HG03575 (cell line): ENCODE measurements at regions not wholly inside any gene's neighbourhood (a gene's known extent, or its start where the extent isn't known, plus 50 kb on each side); places are given as distances from the start of the nearest gene placed in this dataset.

Source experiments
- ATAC-seq: cut with Tn5 transposase; IDR thresholded peaks from one replicate; pipeline ENCODE4 v1.9.1; 2021; ENCODE audit not compliant: unreplicated experiment, insufficient number of reproducible peaks, low FRiP score; ENCODE audit errors: extremely low read depth

- ATAC-seq, result no peak
These were observed 1215.7 kb downstream of the MAT2B start for GRCh38 chr5:164721116-164721515.

- ATAC-seq, result no peak
These were observed 1216.2 kb downstream of the MAT2B start for GRCh38 chr5:164721656-164722055.

GRCh38 chr5:164722702-164723101 is 1217.3 kb downstream of the MAT2B start:
- ATAC-seq, result no peak

GRCh38 chr5:164727012-164727411 is 1221.6 kb downstream of the MAT2B start:
- ATAC-seq, result no peak

GRCh38 chr5:164728733-164729132 is 1223.3 kb downstream of the MAT2B start:
- no peak for ATAC-seq

GRCh38 chr5:164735334-164735733 is 1229.9 kb downstream of the MAT2B start:
- no peak for ATAC-seq

- ATAC-seq, result no peak
These were observed 1236.0 kb downstream of the MAT2B start for GRCh38 chr5:164741376-164741775.

GRCh38 chr5:164742025-164742424 is 1236.6 kb downstream of the MAT2B start:
- peak; percentile 89 for ATAC-seq

- no peak for ATAC-seq
These were observed 1241.3 kb downstream of the MAT2B start for GRCh38 chr5:164746723-164747122.

- ATAC-seq, result no peak
These were observed 1242.0 kb downstream of the MAT2B start for GRCh38 chr5:164747371-164747770.

GRCh38 chr5:164748861-164749260 is 1243.4 kb downstream of the MAT2B start:
- peak; percentile 61 for ATAC-seq

- ATAC-seq, result no peak
These were observed 1248.0 kb downstream of the MAT2B start for GRCh38 chr5:164753434-164753833.

- no peak for ATAC-seq
These were observed 1257.8 kb downstream of the MAT2B start for GRCh38 chr5:164763206-164763605.

GRCh38 chr5:164772122-164772521 is 1266.7 kb downstream of the MAT2B start:
- ATAC-seq, result no peak

GRCh38 chr5:164784230-164784629 is 1278.8 kb downstream of the MAT2B start:
- ATAC-seq, result no peak

- ATAC-seq, result no peak
These were observed 1292.7 kb downstream of the MAT2B start for GRCh38 chr5:164798110-164798509.

- no peak for ATAC-seq
These were observed 1294.0 kb downstream of the MAT2B start for GRCh38 chr5:164799391-164799790.

- ATAC-seq, result no peak
These were observed 1296.5 kb downstream of the MAT2B start for GRCh38 chr5:164801910-164802309.

- ATAC-seq, result peak; percentile 93
These were observed 1304.4 kb downstream of the MAT2B start for GRCh38 chr5:164809821-164810220.

- no peak for ATAC-seq
These were observed 1313.0 kb downstream of the MAT2B start for GRCh38 chr5:164818445-164818844.

GRCh38 chr5:164824671-164825070 is 1319.3 kb downstream of the MAT2B start:
- no peak for ATAC-seq

- ATAC-seq, result no peak
These were observed 1327.1 kb downstream of the MAT2B start for GRCh38 chr5:164832516-164832915.
